Kidney epithelial cell (primary cell): ENCODE measurements at regions not wholly inside any gene's neighbourhood (a gene's known extent, or its start where the extent isn't known, plus 50 kb on each side); places are given as distances from the start of the nearest gene placed in this dataset.

Source experiments
- DNase-seq: peaks from one replicate; pipeline ENCODE4 v3.0.0-alpha.2; 2010; ENCODE audit warnings: low read depth
- H3K27me3 ChIP-seq: 2 replicates; pipeline ENCODE4 v1.6.0; 2011; ENCODE audit warnings: low read length; ENCODE audit not compliant: control insufficient read depth, insufficient read depth
- H3K36me3 ChIP-seq: 2 replicates; pipeline ENCODE4 v1.5.1; 2011; ENCODE audit warnings: low read length; ENCODE audit not compliant: control insufficient read depth, insufficient read depth
- H3K4me3 ChIP-seq: 2 replicates; pipeline ENCODE4 v1.5.1; 2011; ENCODE audit warnings: low read depth, mild to moderate bottlenecking, control low read depth, low read length
- TF ChIP-seq, protein P1 (sequence below): IDR thresholded peaks from 2 replicates; pipeline ENCODE4 v1.5.1; 2011; ENCODE audit warnings: mild to moderate bottlenecking, moderate library complexity, low read length, control low read depth, inconsistent platforms; ENCODE audit not compliant: insufficient read depth, poor library complexity, severe bottlenecking

DNA sequence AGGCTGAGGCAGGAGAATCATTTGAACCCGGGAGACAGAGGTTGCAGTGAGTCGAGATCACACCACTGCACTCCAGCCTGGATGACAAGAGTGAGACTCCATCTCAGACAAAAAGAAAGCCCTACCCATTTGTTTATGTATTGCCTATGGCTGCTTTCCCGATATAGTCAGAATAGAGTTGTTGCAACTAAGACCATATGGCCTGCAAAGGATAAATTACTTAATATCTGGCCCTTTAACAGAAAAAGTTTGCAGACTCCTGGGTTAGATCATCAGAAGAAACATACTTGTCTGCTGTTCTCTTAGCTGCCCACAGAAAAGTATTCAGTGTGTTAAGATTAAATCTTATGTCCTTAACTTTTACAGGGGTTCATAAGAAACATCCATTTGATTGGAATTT is 122.4 kb upstream of the VASH1 start:
- no peaks in the 10 kb centered on the region for H3K36me3 ChIP-seq
- no peak overlapping the region for H3K4me3 ChIP-seq
- H3K27me3 ChIP-seq, result no peaks in the 10 kb centered on the region
- DNase-seq, result no peak
- TF ChIP-seq, protein P1, sequence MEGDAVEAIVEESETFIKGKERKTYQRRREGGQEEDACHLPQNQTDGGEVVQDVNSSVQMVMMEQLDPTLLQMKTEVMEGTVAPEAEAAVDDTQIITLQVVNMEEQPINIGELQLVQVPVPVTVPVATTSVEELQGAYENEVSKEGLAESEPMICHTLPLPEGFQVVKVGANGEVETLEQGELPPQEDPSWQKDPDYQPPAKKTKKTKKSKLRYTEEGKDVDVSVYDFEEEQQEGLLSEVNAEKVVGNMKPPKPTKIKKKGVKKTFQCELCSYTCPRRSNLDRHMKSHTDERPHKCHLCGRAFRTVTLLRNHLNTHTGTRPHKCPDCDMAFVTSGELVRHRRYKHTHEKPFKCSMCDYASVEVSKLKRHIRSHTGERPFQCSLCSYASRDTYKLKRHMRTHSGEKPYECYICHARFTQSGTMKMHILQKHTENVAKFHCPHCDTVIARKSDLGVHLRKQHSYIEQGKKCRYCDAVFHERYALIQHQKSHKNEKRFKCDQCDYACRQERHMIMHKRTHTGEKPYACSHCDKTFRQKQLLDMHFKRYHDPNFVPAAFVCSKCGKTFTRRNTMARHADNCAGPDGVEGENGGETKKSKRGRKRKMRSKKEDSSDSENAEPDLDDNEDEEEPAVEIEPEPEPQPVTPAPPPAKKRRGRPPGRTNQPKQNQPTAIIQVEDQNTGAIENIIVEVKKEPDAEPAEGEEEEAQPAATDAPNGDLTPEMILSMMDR, result no peak

DNA sequence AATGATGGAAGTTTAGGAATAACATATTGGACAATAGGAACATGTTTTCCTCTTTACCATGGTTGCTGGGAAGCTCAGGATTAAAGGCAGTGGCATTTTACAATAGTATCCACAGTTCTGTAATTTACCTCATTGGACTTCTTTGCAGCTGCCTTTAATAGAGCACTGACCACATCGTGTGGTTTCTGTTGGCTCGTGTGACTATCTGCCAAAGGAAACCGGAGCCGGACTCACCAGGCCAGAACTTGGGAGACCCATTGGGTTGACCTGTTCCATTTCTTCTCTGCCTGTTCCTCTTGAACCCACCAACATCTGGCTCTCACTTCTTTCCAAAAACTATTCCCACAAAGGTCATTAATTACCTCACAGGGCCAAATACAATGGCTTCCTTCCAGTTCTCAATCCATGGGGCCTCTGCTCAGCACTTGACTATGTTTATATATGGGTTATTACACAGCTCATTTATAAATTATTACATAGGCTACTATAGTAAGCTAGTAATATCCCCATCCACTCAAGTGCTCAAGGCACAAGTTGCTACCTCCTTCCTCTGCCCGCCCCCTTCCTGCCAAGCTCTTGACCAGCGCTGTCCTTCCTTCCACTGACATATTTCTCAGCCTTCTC is 121.5 kb upstream of the VASH1 start:
- DNase-seq, result no peak
- no peaks in the 10 kb centered on the region for H3K36me3 ChIP-seq
- TF ChIP-seq, protein P1, result no peak
- H3K27me3 ChIP-seq, result peaks cover under 1% of the 10 kb centered on the region
- no peak overlapping the region for H3K4me3 ChIP-seq

DNA sequence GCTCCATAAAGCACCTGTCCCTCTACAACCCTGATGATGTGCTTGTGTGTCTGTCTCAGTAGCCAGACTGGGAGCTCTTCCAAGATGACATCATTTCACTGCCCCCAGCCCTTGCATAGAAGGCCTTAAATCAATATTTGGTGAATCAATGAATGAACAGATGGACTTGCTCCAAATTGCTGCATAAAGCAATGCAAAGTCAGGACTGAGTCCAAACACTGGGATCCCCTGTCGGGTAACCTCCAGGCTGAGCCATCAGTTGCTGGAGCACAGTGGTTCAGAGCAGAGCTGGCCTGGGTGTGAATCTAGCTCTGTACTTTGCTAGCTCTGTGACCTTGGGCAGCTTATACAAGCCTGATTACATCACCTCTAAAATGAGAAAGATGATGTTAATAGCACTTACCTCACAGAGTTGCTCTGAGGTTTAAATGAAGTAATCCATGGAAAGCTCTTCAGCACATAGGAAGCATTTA is 120.3 kb upstream of the VASH1 start:
- Histone ChIP-seq H3K4me3 (no peak overlapping the region), H3K36me3 (no peaks in the 10 kb centered on the region), H3K27me3 (peaks cover 2% of the 10 kb centered on the region)
- no peak for DNase-seq
- TF ChIP-seq, protein P1, result no peak

DNA sequence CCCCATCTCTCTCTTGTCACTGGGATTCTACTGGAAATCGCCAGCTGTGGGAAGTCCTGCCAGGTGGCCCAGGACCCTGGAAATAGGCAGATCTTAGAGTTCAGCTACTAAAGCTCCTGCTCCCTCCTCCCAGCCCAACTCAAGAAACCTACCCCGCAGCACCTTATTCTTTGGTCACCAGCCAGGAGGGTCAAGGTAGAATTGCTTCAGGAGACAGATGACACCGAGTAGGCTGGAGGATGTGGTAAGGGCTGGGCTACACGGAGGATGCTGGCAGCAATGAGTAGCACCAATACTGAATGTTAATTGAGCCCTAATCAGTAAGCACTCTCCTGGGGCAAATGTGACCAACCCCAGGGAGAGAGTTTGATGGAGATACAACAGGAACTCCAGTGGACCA is 119.7 kb upstream of the VASH1 start:
- H3K27me3 ChIP-seq, result peaks cover 2% of the 10 kb centered on the region
- DNase-seq, result no peak
- no peaks in the 10 kb centered on the region for H3K36me3 ChIP-seq
- no peak overlapping the region for H3K4me3 ChIP-seq
- TF ChIP-seq, protein P1, result no peak

DNA sequence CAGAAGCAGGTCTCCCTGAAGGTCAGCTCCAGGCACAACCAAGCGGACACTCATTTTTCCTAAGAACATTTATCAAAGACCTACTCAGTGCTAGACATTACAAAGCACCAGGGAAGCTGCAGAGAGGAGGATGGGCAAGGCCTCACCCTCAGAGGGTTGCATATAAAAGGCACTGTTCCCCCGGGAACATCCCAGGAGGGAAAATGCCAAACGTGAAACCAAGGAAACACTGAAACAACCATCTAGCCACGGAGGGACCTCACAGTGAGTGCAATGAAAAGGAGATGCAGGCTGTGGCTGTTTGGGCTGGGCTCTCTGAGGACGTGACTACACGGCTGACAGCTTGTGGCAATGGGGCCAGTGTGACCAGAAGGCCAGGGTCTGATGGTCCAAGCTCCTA is 117.4 kb upstream of the VASH1 start:
- no peak for DNase-seq
- H3K36me3 ChIP-seq, result no peaks in the 10 kb centered on the region
- TF ChIP-seq, protein P1, result no peak
- no peak overlapping the region for H3K4me3 ChIP-seq
- H3K27me3 ChIP-seq, result peaks cover 2% of the 10 kb centered on the region

DNA sequence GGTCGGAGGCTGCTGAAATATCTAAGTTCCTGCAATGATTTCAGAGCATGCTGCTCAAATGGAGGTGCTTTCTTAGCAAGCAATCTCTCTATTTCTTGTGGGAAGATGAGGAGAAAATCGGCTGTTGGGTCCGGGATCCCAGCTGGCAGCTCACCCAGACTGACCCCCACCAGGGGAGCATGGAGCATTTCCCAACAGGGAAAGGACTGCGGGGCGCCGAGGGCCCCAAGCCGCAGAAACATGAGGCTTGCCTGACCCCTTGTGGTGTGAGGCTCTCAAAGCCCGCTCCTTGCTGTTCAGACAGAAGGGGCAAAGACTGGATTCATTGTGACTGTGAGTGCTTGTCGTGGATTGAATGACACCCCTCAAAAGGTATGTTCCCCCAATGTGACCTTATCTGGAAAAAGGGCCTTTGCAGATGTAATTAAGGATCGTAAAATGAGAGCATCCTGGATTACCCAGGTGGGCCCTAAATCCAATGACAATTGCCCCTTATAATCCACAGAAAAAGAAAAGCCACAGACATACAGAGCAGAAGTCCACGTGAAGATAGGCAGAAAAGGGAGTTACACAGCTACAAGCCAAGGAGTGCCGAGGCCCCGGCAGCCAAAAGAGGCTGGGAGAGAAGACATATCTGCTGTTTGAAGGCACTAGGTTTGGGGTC is 116.3 kb upstream of the VASH1 start:
- Histone ChIP-seq H3K4me3 (no peak overlapping the region), H3K36me3 (no peaks in the 10 kb centered on the region), H3K27me3 (peaks cover 2% of the 10 kb centered on the region)
- TF ChIP-seq, protein P1, result peak; percentile 68
- DNase-seq, result no peak
